ENCODE measurements at regions not wholly inside any gene's neighbourhood (a gene's known extent, or its start where the extent isn't known, plus 50 kb on each side); places are given as distances from the start of the nearest gene placed in this dataset.

- FAIRE-seq = no peak
- in situ Hi-C loops (cut with MboI) = no loop called here
- CTCF ChIA-PET (ENCODE audit: low intra/inter-chr PET ratio) = no interaction called here
- Histone ChIP-seq H3K4me3 (no peak overlapping the region), H3K79me2 (ENCODE audit: control insufficient read depth, insufficient read depth, low read length) (no peaks in the 10 kb centered on the region), H3K9ac (ENCODE audit: insufficient read depth in 1 of 2, low read depth in 2 of 2, low read length in 2 of 2) (no peak overlapping the region), H3K9me1 (ENCODE audit: control insufficient read depth, insufficient read depth, low read length) (no peaks in the 10 kb centered on the region), H3K36me3 (ENCODE audit: control insufficient read depth, insufficient read depth, low read length) (no peaks in the 10 kb centered on the region), H3K4me1 (replicated peaks in 1 of 2; ENCODE audit: control insufficient read depth in 2 of 2, insufficient read depth in 2 of 2, low read length in 2 of 2) (no peaks in the 10 kb centered on the region), H3K27me3 (ENCODE audit: control insufficient read depth in 2 of 2, insufficient read depth in 2 of 2, low read length in 2 of 2) (no peaks in the 10 kb centered on the region), H3K27ac (ENCODE audit: extremely low read depth, low read depth, low read length) (no peak overlapping the region), H2AFZ (ENCODE audit: low read depth, low read length) (no peak overlapping the region), H3K4me2 (ENCODE audit: insufficient read depth, low read length) (no peak overlapping the region), H3K9me3 (replicated peaks; ENCODE audit: control insufficient read depth, insufficient read depth, low read depth, low read length) (no peaks in the 10 kb centered on the region), H4K20me1 (replicated peaks; ENCODE audit: control insufficient read depth, insufficient read depth, low read length) (no peaks in the 10 kb centered on the region)
- POLR2A ChIA-PET = no interaction called here
- intact Hi-C loops (cut with micrococcal nuclease) = no loop called here
- DNase-seq (ENCODE audit: extremely low read depth in 1 of 4, low spot score in 3 of 4) = no peak
- BruUV-seq (replicated peaks) = no TSS peak
- no peak for ATAC-seq
- TF ChIP-seq POLR2B (IDR thresholded peaks at IDR 0.05; ENCODE audit: low read depth, partially characterized antibody) (no peak), MIER1 (IDR thresholded peaks at IDR 0.05; ENCODE audit: low read depth) (no peak), ZBTB11 (CRISPR knock-in tag; IDR thresholded peaks at IDR 0.05) (no peak), SAFB (IDR thresholded peaks at IDR 0.05; ENCODE audit: borderline replicate concordance, low read depth, low read length) (no peak), ZNF239 (CRISPR knock-in tag; IDR thresholded peaks at IDR 0.05) (no peak), CTCF (IDR thresholded peaks at IDR 0.05 in 2 of 3, conservative IDR thresholded peaks at IDR 0.05 in 1 of 3; ENCODE audit: insufficient read depth in 2 of 3, low read depth in 1 of 3, low read length in 3 of 3) (no peak), ZNF253 (CRISPR knock-in tag; conservative IDR thresholded peaks at IDR 0.05) (no peak), RBFOX2 (IDR thresholded peaks at IDR 0.05; ENCODE audit: low read depth, low read length) (no peak), XRCC4 (IDR thresholded peaks at IDR 0.05; ENCODE audit: extremely low read depth, insufficient read depth, insufficient read length) (no peak), SNIP1 (IDR thresholded peaks at IDR 0.05; ENCODE audit: low read depth) (no peak), RFX5 (IDR thresholded peaks at IDR 0.05; ENCODE audit: low read depth, low read length) (no peak)
- TF ChIP-seq, protein P1, sequence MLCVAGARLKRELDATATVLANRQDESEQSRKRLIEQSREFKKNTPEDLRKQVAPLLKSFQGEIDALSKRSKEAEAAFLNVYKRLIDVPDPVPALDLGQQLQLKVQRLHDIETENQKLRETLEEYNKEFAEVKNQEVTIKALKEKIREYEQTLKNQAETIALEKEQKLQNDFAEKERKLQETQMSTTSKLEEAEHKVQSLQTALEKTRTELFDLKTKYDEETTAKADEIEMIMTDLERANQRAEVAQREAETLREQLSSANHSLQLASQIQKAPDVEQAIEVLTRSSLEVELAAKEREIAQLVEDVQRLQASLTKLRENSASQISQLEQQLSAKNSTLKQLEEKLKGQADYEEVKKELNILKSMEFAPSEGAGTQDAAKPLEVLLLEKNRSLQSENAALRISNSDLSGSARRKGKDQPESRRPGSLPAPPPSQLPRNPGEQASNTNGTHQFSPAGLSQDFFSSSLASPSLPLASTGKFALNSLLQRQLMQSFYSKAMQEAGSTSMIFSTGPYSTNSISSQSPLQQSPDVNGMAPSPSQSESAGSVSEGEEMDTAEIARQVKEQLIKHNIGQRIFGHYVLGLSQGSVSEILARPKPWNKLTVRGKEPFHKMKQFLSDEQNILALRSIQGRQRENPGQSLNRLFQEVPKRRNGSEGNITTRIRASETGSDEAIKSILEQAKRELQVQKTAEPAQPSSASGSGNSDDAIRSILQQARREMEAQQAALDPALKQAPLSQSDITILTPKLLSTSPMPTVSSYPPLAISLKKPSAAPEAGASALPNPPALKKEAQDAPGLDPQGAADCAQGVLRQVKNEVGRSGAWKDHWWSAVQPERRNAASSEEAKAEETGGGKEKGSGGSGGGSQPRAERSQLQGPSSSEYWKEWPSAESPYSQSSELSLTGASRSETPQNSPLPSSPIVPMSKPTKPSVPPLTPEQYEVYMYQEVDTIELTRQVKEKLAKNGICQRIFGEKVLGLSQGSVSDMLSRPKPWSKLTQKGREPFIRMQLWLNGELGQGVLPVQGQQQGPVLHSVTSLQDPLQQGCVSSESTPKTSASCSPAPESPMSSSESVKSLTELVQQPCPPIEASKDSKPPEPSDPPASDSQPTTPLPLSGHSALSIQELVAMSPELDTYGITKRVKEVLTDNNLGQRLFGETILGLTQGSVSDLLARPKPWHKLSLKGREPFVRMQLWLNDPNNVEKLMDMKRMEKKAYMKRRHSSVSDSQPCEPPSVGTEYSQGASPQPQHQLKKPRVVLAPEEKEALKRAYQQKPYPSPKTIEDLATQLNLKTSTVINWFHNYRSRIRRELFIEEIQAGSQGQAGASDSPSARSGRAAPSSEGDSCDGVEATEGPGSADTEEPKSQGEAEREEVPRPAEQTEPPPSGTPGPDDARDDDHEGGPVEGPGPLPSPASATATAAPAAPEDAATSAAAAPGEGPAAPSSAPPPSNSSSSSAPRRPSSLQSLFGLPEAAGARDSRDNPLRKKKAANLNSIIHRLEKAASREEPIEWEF (CRISPR knock-in tag; IDR thresholded peaks at IDR 0.05) = no peak
These were observed 51.8 kb upstream of the CLRN1 start for GRCh38 chr3:151024339-151024738.
